ENCODE measurements at regions not wholly inside any gene's neighbourhood (a gene's known extent, or its start where the extent isn't known, plus 50 kb on each side); places are given as distances from the start of the nearest gene placed in this dataset.

DNA sequence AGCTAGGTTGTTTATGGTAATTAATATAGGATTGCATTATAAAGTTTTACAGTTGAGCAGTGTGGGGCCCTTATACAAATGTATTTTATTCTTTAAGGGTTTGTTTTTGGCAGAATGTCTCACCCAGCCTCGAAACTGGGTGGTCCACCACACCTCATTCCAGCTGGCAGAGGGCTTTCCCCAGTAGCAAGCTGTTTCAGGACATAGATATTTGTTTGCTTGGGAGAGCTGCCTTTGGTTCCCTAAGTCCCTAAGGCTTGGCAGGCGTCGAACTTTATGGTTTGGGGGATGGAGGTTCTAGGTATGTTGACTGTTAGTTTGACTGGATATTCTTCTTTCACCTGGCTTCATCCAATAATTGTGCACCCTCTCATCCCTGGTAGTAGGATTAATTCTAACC lies 205.9 kb downstream of the KCNS3 start:
- H3K79me1 ChIP-seq (ENCODE audit: insufficient read depth, low read depth, low read length, poor library complexity, severe bottlenecking), result no peaks in the 10 kb centered on the region
- no peak overlapping the region for H2AK5ac ChIP-seq (ENCODE audit: insufficient read length, low read length)
- Mint-ChIP-seq H3K4me1 (no peaks in the 10 kb centered on the region), H3K9me3 (peaks cover 5 to 10% of the 10 kb centered on the region in 2 experiments; a peak in 3 of 5 replicates), H3K27ac (no peak overlapping the region), H3K27me3 (ENCODE audit: low read depth) (no peaks in the 10 kb centered on the region), H3K4me3 (no peak overlapping the region), H3K36me3 (ENCODE audit: insufficient read depth in 1 of 3, low read depth in 3 of 3) (peaks cover 0 to 2% (median 0%) of the 10 kb centered on the region in 3 experiments; a peak in 1 of 7 replicates)
- no peak overlapping the region for H3T11ph ChIP-seq (ENCODE audit: low read length)
- no peak overlapping the region for H3K9ac ChIP-seq (ENCODE audit: extremely low read depth, insufficient read length, low read length)
- H4K91ac ChIP-seq (ENCODE audit: insufficient read length, low read depth, low read length), result no peak overlapping the region
- no peak overlapping the region for H3K18ac ChIP-seq (ENCODE audit: insufficient read length, low read depth, low read length)
- H3K27ac ChIP-seq (ENCODE audit: insufficient read length, low read depth, low read length), result no peak overlapping the region
- H2BK20ac ChIP-seq (ENCODE audit: low read depth, low read length, poor library complexity, severe bottlenecking), result no peak overlapping the region
- H3K4me1 ChIP-seq (ENCODE audit: insufficient read depth, low read length), result no peaks in the 10 kb centered on the region
- WGBS (ENCODE audit: extremely low coverage, insufficient read length, low lambda C conversion rate), result no CpG with 5 or more reads among the region's 3 CpGs
- no peak overlapping the region for H2BK15ac ChIP-seq (ENCODE audit: low read depth, low read length)
- H3K56ac ChIP-seq (ENCODE audit: insufficient read length, low read depth, low read length), result no peak overlapping the region
- TF ChIP-seq, protein P1, sequence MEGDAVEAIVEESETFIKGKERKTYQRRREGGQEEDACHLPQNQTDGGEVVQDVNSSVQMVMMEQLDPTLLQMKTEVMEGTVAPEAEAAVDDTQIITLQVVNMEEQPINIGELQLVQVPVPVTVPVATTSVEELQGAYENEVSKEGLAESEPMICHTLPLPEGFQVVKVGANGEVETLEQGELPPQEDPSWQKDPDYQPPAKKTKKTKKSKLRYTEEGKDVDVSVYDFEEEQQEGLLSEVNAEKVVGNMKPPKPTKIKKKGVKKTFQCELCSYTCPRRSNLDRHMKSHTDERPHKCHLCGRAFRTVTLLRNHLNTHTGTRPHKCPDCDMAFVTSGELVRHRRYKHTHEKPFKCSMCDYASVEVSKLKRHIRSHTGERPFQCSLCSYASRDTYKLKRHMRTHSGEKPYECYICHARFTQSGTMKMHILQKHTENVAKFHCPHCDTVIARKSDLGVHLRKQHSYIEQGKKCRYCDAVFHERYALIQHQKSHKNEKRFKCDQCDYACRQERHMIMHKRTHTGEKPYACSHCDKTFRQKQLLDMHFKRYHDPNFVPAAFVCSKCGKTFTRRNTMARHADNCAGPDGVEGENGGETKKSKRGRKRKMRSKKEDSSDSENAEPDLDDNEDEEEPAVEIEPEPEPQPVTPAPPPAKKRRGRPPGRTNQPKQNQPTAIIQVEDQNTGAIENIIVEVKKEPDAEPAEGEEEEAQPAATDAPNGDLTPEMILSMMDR (conservative IDR thresholded peaks at IDR 0.05), result no peak
- no peaks in the 10 kb centered on the region for H3K79me2 ChIP-seq (ENCODE audit: insufficient read depth, low read length)
- H3K4ac ChIP-seq (ENCODE audit: low read depth, low read length), result no peak overlapping the region
- no peak overlapping the region for H2AFZ ChIP-seq (ENCODE audit: low read length)
- DNase-seq, result no peak
- H4K5ac ChIP-seq (ENCODE audit: insufficient read length, low read depth, low read length), result no peak overlapping the region
- no peaks in the 10 kb centered on the region for H4K20me1 ChIP-seq (ENCODE audit: control insufficient read depth, insufficient read depth, insufficient read length)
- H3K23ac ChIP-seq (ENCODE audit: insufficient read length, low read depth, low read length), result no peak overlapping the region
- H4K8ac ChIP-seq (replicated peaks; ENCODE audit: insufficient read length, low read depth, low read length), result no peak overlapping the region
- no peaks in the 10 kb centered on the region for H3K27me3 ChIP-seq (ENCODE audit: insufficient read depth, low read length)
- no peak overlapping the region for H2BK5ac ChIP-seq (ENCODE audit: insufficient read length, low read length)
- H2BK120ac ChIP-seq (ENCODE audit: low read depth, low read length, poor library complexity, severe bottlenecking), result no peak overlapping the region
- no peaks in the 10 kb centered on the region for H3K23me2 ChIP-seq (ENCODE audit: insufficient read length, low read depth, low read length, poor library complexity, severe bottlenecking)
- no peak overlapping the region for H3K14ac ChIP-seq (ENCODE audit: insufficient read depth, low read length)
- no peaks in the 10 kb centered on the region for H3K9me3 ChIP-seq (ENCODE audit: control insufficient read depth, low read depth, low read length)
- no peak overlapping the region for H3K4me2 ChIP-seq (ENCODE audit: insufficient read depth, insufficient read length, low read length)
- H2BK12ac ChIP-seq (ENCODE audit: insufficient read length, low read depth, low read length), result no peak overlapping the region
